Parathyroid adenoma (tissue), 2 donors: ENCODE measurements at regions not wholly inside any gene's neighbourhood (a gene's known extent, or its start where the extent isn't known, plus 50 kb on each side); places are given as distances from the start of the nearest gene placed in this dataset.

Experiments
- H2AFZ ChIP-seq: fragments of 300-600 bp; sonication (generic); one replicate; pipeline ENCODE4 v1.7.0; 2017; ENCODE audit warnings: antibody characterized with exemption, mild to moderate bottlenecking
- H3K27ac ChIP-seq: fragments of 300-600 bp; sonication (generic); one replicate; pipeline ENCODE4 v1.7.0; 2017
- H3K27me3 ChIP-seq: fragments of 300-600 bp; sonication (generic); one replicate; pipeline ENCODE4 v1.7.0; 2017; ENCODE audit warnings: low read length; ENCODE audit not compliant: control insufficient read depth, insufficient read depth
- H3K36me3 ChIP-seq: fragments of 300-600 bp; sonication (generic); one replicate; pipeline ENCODE4 v1.7.0; 2017; ENCODE audit warnings: low read length; ENCODE audit not compliant: control insufficient read depth, insufficient read depth
- H3K4me1 ChIP-seq: fragments of 300-600 bp; sonication (generic); one replicate; pipeline ENCODE4 v1.7.0; 2017; ENCODE audit warnings: control low read depth
- H3K4me2 ChIP-seq: fragments of 300-600 bp; sonication (generic); one replicate; pipeline ENCODE4 v1.7.0; 2017; ENCODE audit warnings: low read length
- H3K4me3 ChIP-seq: fragments of 300-600 bp; sonication (generic); one replicate; pipeline ENCODE4 v1.7.0; 2017; ENCODE audit warnings: low read depth, low read length
- H3K79me2 ChIP-seq: fragments of 300-600 bp; sonication (generic); one replicate; pipeline ENCODE4 v1.7.0; 2017; ENCODE audit warnings: control low read depth
- H3K9ac ChIP-seq: fragments of 300-600 bp; sonication (generic); one replicate; pipeline ENCODE4 v1.7.0; 2017; ENCODE audit warnings: mild to moderate bottlenecking
- H3K9me3 ChIP-seq: fragments of 300-600 bp; sonication (generic); one replicate; pipeline ENCODE4 v1.7.0; 2017; ENCODE audit warnings: low read length; ENCODE audit not compliant: control insufficient read depth
- TF ChIP-seq, protein P1 (sequence below): fragments of 300-600 bp; sonication (generic); IDR thresholded peaks from one replicate; pipeline ENCODE4 v1.7.0; 2017; ENCODE audit warnings: antibody characterized with exemption, mild to moderate bottlenecking
- donor health status: primary hyperparathyroidism.

DNA sequence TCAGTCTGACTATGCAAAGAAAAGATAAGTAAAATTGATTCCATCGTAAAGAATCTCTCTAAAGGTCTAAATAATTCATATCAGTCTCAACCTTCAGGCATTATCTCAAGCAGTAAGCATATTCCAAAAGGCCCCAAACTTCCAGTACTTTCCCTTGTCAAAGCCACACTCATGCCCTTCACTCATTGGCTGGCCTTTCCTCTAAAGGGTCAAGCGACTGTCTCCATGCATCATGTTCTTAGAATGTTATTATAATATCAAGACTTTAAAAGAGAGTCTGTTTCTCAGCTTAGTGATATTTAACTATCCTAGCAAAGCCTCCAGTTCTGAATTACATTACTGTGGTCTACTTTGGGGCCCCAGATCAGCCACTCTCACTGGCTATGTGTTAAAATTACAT is 271.3 kb downstream of the MREG start:
- no peaks in the 10 kb centered on the region for H3K79me2 ChIP-seq
- no peak overlapping the region for H3K9ac ChIP-seq
- no peak overlapping the region for H3K27ac ChIP-seq
- H3K4me3 ChIP-seq: no peak overlapping the region
- TF ChIP-seq, protein P1, sequence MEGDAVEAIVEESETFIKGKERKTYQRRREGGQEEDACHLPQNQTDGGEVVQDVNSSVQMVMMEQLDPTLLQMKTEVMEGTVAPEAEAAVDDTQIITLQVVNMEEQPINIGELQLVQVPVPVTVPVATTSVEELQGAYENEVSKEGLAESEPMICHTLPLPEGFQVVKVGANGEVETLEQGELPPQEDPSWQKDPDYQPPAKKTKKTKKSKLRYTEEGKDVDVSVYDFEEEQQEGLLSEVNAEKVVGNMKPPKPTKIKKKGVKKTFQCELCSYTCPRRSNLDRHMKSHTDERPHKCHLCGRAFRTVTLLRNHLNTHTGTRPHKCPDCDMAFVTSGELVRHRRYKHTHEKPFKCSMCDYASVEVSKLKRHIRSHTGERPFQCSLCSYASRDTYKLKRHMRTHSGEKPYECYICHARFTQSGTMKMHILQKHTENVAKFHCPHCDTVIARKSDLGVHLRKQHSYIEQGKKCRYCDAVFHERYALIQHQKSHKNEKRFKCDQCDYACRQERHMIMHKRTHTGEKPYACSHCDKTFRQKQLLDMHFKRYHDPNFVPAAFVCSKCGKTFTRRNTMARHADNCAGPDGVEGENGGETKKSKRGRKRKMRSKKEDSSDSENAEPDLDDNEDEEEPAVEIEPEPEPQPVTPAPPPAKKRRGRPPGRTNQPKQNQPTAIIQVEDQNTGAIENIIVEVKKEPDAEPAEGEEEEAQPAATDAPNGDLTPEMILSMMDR: no peak
- H2AFZ ChIP-seq: no peak overlapping the region
- H3K27me3 ChIP-seq: no peaks in the 10 kb centered on the region
- H3K9me3 ChIP-seq: no peaks in the 10 kb centered on the region
- H3K4me2 ChIP-seq: no peak overlapping the region
- H3K36me3 ChIP-seq: peaks cover 2% of the 10 kb centered on the region
- H3K4me1 ChIP-seq: peaks cover 6% of the 10 kb centered on the region

DNA sequence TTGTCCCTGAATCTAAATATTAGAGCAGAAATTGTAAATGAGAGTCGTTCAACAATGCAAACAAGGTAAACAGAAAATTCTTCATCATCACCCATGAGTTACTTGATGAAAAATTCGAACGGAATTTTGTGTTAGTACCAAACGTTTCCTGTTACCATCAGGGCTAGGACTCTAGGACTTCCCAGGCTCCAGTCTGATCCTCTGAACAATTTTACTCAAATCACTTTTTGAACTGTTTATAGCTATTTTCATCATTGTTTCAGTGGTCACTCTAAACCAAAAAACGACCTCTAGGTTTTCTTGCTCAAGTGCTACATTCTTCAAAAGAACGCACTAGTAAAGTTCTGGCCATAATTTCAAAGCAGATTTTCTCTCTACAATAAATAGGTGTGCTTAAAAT is 273.3 kb downstream of the MREG start:
- H2AFZ ChIP-seq: no peak overlapping the region
- H3K79me2 ChIP-seq: no peaks in the 10 kb centered on the region
- H3K27me3 ChIP-seq: no peaks in the 10 kb centered on the region
- TF ChIP-seq, protein P1: no peak
- no peak overlapping the region for H3K4me2 ChIP-seq
- no peak overlapping the region for H3K27ac ChIP-seq
- no peak overlapping the region for H3K4me3 ChIP-seq
- no peaks in the 10 kb centered on the region for H3K4me1 ChIP-seq
- H3K9ac ChIP-seq: no peak overlapping the region
- peaks cover 2% of the 10 kb centered on the region for H3K36me3 ChIP-seq
- no peaks in the 10 kb centered on the region for H3K9me3 ChIP-seq

DNA sequence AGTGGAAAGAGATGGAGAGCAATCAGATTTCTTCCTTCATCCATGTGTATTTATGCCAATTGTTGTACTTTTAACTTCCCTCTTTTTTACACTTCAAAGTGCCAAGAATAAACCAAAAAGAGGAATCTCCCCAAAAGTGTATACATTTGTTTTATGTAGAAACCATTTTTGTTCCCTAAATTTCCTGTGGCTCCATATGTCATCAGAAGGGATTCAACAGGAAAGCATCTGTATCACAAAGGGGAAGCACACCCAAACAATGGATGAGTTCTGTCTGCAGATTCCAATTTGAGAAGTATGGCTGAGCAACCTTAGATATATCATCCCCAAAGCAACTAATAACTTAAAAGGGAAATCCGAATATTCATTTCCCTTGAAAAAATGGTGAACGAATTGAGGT is 275.0 kb downstream of the MREG start:
- Histone ChIP-seq H3K4me1 (no peaks in the 10 kb centered on the region), H3K4me2 (no peak overlapping the region), H3K9ac (no peak overlapping the region), H3K27me3 (no peaks in the 10 kb centered on the region), H3K4me3 (no peak overlapping the region), H3K79me2 (no peaks in the 10 kb centered on the region), H3K36me3 (peaks cover 2% of the 10 kb centered on the region), H3K27ac (no peak overlapping the region), H3K9me3 (no peaks in the 10 kb centered on the region), H2AFZ (no peak overlapping the region)
- TF ChIP-seq, protein P1: no peak

DNA sequence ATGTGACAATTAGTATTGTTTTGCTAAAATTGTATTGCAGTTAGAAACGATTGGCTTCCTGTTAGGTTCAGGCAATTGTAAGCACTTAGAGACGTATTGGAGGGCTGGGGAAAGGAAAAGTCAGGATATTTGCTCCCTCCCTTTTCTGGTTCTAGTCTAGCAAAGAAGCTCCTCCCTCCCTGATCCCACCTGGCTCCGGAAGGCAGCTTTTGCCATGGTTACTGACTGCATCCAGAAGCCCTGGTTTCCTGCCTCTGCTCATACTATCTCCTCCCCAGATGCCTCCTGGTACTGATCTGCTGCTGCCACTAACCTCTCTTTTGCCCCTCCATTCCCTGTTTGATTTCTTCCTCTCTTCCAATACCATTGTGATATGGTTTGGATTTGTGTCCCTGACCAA is 275.9 kb downstream of the MREG start:
- Histone ChIP-seq H3K27ac (no peak overlapping the region), H3K36me3 (peaks cover 2% of the 10 kb centered on the region), H3K9me3 (no peaks in the 10 kb centered on the region), H2AFZ (no peak overlapping the region), H3K9ac (no peak overlapping the region), H3K4me2 (no peak overlapping the region), H3K79me2 (no peaks in the 10 kb centered on the region), H3K4me3 (no peak overlapping the region), H3K27me3 (no peaks in the 10 kb centered on the region), H3K4me1 (no peaks in the 10 kb centered on the region)
- TF ChIP-seq, protein P1: no peak

DNA sequence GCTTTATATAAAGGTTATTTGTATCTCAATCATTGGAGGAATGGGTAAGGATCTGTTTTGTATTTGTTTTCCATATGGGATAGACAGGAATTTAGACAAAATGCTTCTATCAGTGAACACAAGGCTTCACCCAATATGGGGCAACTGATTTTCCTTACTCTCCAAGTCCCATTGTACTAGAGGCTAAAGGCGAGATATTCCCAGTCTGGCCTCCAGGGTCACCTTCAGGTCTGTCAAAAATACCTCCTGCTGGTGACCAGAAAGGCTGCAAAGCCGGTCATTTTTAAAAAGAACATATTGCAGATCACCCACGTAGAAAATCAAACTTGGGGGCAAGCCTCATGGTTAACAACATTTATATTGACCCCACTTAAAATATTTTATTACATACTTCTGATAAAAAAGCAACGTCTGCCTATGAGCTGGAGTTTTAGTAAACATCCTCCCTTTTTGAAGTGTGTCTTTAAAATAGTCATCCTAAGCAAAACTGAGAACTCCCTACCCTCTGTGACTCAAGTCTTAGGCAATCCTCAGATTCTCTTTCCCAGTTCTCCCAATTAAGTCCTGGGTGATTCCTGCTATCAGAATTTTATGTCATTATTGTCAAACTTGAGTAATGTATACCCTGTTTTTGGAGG is 276.6 kb downstream of the MREG start:
- H3K4me3 ChIP-seq: no peak overlapping the region
- no peak overlapping the region for H3K4me2 ChIP-seq
- TF ChIP-seq, protein P1: no peak

More for the DNA sequence above, 276.6 kb downstream of the MREG start:
- Histone ChIP-seq H3K27ac (no peak overlapping the region), H3K36me3 (peaks cover 2% of the 10 kb centered on the region), H3K9ac (no peak overlapping the region), H3K9me3 (no peaks in the 10 kb centered on the region), H3K4me1 (no peaks in the 10 kb centered on the region), H3K27me3 (no peaks in the 10 kb centered on the region), H3K79me2 (no peaks in the 10 kb centered on the region), H2AFZ (no peak overlapping the region)
